Right hindlimb (tissue), 1 donor: ENCODE measurements at regions not wholly inside any gene's neighbourhood (a gene's known extent, or its start where the extent isn't known, plus 50 kb on each side); places are given as distances from the start of the nearest gene placed in this dataset.
"Not testable (repeated sequence)": the region's sequence is repeated elsewhere in the genome, so short reads cannot be mapped to it uniquely, and the experiment has no call there.

Experiments
- DNase-seq: peaks from one replicate; pipeline ENCODE4 v3.0.0-alpha.2; 2018

DNA sequence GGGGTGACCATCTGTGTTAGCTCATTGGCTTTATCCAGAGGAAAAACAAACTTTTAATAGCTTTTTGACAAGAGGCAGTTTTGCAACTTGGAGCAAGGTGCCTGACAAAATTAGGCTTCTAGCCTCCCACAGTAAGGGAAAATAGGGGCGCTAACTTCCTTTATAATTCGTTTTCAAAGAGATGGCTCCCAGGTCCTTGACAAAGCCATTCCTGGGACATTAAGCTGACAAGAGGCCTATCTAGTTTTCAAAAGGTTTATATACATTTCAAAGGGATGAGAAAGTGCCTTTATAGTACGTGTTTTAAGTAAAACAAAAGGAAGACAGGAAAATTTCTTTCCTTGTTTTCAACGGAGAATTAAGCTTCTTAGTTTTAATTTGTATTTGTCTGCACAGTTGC is 159.4 kb upstream of the GCFC2 start:
- DNase-seq, result no peak

DNA sequence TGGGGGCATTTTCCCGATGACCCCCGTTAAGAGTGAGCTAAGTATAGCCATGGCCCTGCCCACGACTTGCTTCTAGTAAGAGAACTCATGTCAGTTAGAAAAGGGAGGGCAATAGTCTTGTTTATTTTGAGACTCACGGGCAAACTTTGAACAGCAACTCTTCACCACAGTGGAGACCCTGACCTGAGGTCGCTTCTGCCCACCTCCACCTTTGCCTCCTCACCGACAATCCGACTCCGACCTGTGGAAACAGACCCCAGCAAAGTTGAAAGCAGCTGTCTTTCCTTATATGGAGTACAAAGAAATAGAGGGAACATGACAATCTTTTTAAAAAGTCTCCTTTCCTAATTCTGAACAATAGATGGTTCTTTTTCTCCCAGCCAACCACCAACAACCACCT is 155.0 kb upstream of the GCFC2 start:
- no peak for DNase-seq

DNA sequence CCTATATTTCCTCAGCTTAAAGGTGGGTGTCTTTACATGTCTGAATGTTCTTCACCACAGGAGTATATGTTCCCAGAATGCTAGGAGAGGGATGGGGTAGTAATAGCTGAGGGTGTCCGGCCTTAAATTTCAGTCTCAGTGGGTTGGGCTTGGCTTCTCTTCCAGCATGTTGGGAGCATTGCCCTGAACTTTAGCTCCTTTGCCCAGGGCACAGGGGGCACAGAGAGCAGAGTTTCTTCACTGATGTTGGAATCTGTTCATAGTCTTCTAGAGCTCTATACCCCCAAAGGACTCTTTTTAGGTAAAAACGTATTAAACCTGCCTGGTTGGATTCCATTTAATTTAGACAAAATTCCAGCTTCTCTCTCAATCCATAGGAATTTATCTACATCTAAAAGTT is 154.4 kb upstream of the GCFC2 start:
- DNase-seq, result no peak

DNA sequence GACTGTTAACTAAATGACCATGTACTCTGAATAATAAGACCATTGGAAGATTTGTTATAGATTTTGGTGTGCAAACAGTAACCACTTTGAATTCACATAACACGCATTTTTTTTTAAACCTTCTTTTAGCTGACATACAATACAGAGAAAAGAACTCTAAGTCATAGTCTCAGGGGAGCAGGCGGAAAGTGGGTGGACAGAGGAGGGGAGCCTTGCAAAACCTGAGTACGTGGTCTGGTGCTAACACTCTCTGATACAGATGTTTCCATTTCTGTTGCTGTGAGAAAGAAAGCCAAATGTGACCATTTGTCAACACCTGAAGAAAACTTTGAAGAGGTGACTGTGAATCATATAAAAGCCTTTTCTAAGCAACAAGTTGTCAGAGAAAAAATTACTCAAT is 151.8 kb upstream of the GCFC2 start:
- DNase-seq, result no peak

DNA sequence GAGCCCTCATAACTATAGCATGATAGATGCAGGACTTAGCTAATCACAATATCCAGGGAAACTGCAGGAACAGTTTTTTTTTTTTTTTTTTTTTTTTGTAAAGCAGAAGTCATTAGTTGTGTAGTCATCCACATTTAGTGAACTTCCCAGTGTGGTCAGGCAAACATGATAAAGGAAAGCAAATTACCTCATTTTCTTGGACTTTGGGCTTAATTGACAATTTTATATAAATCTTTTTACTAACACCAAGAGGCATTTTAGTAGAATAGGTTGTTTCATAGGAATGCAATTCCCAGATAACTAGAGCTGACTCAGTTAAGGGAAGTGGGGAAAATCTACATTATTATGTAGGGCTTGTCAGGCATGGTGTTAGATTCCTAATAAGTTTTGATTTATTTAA is 142.7 kb upstream of the GCFC2 start:
- no peak for DNase-seq

DNA sequence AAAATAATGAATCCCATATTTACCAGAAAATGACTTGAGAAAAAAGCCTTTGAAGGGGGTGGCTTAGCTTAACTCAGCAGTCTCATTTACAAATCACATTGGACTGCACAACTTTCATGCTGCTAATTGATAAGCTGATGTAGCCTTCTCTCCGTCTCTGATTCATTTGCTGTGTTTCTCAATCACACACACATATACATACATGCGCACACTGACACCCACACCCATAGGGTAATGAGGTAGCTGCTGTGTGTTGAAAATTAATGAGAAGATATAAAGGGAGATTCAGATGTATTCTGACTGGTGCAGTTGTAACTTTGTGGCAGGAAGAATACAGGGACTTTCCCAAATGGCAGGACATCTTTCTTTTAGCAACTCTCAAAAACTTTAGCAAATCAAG is 141.9 kb upstream of the GCFC2 start:
- DNase-seq, result no peak

DNA sequence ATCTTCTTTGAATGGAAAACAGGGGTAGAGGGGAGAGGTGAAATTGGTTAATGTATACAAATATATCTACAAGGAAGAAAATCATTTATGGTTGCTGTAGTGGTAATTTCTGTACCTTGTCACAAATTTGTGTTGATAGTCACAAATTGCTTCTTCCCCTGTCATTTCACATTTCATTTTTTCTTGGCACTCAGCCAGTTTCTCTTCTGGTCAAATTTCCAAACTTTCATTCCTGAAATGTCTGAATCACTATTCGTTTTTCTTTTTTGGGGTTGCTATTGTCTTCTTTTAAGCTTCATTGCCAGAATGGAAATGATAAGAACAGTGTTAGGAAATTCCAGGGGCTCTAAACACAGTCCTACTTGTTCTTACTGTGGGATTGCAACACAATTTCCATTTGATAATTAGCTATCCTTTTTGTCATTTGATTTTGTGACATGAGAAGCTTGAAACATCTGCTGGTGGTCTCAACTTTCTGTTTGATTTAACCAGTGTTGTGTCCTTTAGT is 136.0 kb upstream of the GCFC2 start:
- DNase-seq, result no peak

DNA sequence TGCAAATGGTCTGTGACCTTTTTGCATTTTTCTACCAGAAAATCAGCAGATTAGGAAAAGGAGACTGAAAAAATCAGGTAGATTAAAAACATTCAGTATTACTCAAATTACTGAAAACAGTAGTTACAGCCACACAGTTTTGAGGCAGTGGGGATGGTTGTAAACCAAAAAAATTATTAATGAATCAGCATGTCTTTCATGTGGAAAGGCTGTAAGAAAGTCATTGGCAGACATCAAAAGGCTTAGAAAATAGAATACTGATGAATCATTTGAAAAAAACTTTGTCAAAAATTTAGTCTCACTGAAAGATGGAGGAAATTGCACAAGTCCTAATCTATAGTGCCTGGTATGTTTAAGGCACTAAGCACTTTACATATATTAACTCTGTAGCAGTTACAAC is 133.9 kb upstream of the GCFC2 start:
- DNase-seq, result no peak

DNA sequence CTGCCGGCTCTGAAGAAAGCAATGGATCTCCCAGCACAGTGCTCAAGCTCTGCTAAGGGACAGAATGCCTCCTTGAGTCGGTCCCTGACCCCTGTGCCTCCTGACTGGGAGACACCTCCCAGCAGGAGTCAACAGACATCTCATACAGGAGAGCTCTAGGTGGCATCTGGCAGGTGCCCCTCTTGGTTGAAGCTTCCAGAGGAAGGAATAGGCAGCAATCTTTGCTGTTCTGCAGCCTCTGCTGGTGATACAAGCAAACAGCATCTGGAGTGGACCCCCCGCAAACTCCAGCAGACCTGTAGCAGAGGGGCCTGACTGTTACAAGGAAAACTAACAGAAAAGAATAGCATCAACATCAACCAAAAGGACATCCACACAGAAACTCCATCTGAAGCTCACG is 123.9 kb upstream of the GCFC2 start:
- DNase-seq, result not testable (repeated sequence)

DNA sequence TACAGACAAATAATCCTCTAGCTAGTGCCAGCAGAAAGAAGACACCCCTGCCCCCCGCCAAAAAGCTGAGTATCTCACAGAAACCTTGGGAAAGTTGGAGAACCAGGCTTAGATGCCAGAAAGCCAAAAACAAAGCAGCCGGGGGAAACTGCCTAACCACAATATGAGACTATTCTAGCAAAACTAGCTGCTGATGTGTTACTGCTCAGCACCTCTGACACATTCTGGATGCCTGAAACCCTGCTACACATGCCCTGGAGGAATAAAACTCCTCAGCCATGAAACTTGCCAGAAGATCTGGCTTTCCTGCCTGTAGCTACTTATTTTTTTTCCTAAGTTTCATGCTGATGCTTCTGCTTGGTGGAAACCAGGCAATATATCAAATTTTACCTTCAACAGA is 122.7 kb upstream of the GCFC2 start:
- no peak for DNase-seq

DNA sequence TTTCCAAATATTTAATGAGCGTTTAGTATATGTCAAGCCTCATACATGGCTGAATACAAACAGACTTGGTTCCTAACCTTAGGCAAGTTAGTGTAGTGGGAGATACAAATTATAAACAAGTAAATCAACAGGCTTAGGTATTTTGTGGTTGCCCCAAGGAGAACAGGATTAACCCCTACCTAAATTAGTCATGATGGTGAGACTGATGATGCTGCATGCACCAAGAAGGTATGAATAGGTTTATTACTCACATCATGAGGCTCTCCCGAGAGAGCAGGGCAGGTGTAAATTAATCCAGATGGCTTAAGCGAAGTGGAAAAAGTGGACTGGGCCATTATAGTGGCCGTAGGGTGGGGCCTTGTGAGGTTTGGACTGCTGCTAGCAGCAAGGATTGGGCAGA is 118.1 kb upstream of the GCFC2 start:
- no peak for DNase-seq

DNA sequence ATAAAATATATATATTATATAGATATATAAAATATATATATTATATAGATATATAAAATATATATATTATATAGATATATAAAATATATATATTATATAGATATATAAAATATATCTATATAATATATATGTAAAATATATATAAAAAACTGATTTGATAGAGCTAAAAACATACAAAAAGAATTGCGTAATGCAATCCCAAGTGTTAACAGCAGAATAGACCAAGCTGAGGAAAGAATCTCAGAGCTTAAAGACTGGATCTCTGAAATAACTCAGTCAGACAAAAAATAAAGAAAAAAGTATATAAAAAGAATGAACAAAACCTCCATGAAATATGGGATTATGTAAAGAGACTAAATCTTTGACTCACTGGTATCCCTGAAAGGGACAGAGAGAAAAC is 112.8 kb upstream of the GCFC2 start:
- not testable (repeated sequence) for DNase-seq

DNA sequence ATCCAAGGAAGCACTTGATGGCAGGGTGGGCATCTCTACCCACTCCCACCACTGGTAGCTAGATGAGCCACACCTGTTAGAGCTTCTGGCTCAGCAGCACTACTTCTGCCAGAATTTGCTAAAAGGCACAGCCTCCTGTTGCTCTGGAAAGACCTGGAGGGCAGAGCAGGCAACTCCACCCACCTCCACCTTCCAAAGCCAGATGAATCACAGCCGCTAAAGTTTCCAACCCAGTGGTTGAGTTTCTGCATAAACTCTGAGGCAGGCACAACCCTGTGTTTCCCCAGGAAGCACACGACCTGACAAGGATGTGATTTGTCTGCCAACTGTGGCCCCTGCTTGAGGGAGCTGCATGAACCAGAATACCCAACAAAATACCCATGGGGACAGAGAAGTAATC is 111.6 kb upstream of the GCFC2 start:
- no peak for DNase-seq

DNA sequence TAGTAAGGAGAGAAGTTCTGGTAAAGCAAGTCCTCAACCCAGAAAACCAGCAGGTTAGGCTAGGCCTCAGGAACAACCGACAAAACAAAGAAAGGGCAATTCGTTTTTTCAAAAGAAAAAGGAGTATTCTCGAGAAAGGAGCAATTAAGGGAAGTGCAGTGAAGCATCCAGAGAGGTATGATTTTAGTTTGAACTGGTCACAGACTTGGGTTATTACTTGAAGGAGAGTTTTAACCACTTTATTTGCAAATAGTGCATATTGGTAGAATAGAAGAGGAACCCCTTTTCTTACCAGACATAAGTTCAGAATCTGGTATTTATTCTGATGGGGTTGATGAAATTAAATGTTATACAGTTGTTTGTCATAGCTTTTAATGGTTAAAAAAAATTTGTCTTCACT is 110.0 kb upstream of the GCFC2 start:
- no peak for DNase-seq

DNA sequence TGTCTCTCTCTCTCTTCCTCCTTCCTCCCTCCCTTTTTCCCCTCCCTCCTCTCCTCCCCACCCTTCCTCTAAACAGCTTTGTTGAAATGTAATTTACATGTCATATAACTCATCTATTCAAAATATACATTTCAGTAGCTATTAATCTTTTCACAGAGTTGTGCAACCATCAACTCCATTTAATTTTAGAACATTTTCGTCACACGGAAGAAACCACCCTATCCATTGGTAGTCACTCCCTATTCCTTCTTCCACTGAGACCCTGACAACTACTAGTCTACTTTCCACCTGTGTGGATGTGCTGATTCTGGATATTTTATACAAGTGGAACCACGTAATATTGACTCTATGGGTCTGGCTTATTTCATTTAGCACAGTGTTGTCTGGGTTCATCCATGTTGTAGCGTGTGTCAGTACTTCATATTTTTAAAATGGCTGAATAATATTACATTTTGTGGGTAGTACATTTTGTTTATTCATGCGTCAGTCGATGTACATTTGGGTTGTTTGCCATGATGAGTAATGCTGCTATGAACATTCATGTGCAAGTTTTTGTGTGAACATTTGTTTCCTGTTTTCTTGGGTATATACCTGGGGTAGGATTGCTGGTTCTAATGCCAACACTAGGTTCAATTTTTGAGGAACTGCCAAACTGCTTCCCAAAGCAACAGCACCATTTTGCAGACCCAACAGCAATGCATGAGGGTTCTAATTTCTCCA is 100.1 kb upstream of the GCFC2 start:
- no peak for DNase-seq

DNA sequence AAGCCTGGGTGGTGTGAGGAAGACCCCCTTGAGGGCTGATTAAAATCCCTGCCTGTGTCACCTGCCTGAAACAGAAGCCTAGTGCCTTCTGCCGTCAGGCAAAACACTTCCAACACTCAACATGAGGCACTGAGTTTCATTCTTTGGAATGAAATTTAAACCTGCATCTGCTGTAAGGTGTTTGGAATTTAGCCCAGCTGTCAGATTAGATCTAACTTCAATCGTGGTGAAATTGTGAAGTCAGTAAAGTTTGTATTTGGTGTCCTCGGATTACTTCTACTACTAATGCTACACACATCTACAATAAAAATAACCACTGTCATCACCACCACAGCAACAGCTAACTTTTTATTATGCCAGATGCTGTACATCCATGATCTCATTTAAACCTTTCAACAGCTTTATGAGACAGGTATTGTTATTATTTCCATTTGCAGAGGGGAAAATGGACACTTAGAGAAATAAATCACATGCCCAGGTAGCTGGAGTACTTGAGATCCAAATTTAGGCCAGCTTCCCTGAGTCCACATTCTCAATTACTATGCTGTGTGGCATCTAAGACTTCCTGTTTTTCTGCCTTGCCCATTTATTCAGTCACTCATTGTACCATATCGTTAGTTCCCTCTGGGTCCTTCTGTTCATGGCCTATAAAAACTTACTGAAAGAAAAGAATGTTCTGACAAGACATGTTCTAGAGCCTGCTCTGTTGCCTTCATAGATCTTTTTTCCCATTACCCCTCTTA is 98.2 kb upstream of the GCFC2 start:
- no peak for DNase-seq

DNA sequence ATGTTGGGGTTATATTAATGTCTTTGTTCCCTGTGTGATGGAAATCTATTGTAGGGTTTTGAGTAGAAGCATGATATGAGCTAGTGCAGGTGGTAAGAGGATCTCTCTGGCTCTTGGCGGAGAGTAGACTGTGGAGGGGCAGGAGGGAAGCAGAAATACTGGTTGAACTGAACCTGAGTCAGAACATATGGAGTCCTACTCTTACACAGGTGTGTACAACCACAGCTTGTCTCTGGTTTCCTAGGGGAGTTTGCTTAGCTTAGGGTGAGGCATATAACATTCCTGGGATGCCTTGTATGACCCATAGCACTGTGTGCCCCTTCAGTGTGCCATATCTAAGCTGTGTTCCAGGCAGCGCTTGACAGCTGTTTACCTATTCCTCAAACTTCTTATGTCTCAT is 97.3 kb upstream of the GCFC2 start:
- no peak for DNase-seq

DNA sequence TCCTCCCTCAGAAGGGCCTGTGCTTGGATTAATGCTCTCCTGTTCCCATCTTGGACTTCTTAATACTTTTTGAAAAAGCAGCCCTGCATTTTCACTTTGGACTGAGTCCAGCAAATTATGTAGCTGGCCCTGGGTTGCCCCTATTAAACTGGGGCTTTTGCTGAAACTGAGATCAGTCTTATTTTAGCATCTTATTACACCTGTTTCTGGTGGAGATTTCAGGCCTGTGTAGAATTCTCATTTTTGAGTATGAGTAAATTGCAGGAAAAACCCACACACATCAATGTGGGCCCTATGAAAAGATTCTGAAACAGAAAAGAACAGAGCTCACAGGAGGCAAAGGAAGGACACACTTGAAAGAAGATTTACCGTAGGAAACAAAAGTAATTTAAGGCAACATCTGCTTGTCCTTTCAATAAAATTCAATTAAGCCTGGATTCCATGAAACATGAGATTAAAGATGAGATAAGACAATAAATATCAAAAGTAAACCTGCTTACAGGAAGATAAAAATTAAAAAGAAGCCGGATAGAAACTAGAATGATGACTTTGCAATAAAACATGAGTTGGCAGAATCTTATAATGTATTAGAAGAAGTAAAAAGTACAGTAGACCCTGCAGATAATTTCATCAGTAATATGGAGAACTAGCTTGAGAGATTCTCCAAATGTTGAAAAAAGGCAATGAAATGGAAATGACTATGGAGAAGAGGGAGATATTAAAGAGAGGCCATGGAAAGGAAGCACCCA is 90.7 kb upstream of the GCFC2 start:
- no peak for DNase-seq

DNA sequence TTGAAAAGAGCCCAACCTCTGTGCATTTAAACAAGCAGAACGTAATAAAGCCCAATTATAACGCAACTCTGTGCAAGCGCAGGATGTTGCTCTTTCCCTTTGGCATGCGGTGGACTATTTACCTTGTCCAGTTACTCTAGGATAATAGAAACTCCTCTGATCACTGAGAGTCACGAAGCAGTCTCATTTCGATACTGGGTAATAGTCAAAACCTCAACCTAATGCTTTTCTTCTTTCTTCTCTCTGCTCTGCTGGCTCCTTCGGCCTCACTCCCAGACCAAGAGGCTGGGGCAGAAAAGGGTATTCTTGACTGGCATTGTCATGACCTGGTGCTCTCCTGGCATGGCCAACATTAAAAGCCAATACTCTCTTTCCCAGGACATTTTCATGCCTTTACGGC is 89.7 kb upstream of the GCFC2 start:
- no peak for DNase-seq

DNA sequence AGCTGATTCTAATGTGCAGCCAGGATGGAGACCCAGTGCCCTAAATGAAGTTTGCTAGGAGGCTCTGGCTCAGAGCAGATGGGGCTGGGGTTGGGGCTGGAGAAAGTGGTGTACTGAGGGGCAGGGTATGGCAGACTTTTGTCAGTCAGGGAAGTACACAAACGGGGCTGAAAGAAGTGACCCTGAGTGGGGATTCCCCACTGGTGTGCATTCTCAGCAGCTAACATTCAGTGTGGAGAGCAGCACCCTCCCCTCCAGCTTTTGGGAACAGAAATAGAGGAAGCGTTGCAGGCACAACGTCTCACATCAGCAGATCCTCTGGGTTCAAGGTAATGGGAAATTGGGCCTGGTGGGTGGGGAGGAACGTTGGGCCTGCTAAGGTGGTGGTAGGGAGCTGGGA is 89.1 kb upstream of the GCFC2 start:
- no peak for DNase-seq

DNA sequence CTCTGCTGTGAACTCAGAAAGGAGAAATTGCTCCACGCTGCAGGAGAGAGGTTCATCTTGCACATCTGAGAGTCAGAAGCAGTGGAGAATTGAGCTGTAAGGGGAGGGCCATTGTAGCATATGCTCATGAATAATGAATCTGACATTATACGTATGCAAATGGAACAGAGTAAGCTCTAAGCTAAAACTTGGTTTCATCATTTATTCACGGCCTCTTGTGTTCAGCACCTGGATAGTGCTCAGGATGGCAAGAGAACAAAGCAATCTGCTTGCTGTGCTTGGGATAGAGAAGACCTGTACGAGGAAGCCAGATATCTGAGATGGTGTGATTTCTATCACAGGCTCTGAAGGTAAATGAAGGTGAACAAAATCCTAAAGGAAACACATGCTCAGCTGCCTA is 87.9 kb upstream of the GCFC2 start:
- no peak for DNase-seq

DNA sequence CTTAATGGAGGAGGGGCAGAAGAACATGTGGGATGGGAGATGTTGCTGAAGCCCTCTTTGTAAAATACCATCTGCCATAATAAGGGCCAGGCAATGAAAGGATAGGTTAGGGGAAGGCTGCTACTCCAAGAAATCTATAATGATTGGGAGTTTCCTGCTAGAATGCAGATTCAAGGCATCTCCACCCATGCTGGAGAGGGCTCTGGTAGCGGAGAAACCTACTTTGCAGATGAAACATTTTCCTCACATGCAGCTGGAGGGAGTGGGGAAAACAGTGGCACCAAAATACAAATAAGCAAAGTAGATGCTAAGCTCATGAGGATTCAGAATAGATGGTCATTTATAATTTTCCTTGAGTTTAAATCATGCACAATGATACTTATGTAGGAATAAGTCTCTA is 82.3 kb upstream of the GCFC2 start:
- no peak for DNase-seq

DNA sequence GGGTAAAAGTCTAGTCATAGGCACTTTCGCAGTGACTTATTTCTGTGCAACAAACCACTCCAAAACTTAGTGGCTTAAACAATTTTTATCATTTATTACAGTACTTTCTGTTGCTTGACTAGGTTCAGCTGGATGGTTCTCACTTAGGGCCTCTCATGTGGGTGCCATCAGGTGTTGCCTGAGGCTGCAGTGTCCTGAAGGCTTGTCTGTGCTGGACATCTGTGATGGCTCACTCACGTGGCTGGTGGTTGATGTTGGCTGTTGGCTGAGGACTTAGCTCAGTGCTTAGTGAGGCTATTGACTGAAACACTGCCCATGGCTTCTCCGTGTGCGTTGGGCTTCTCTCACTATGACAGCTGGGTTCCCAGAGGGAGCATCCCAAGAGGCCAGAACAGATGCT is 81.4 kb upstream of the GCFC2 start:
- DNase-seq, result no peak
